Ammon's horn (tissue), 1 donor: ENCODE measurements at regions not wholly inside any gene's neighbourhood (a gene's known extent, or its start where the extent isn't known, plus 50 kb on each side); places are given as distances from the start of the nearest gene placed in this dataset.
"Not testable (repeated sequence)": the region's sequence is repeated elsewhere in the genome, so short reads cannot be mapped to it uniquely, and the experiment has no call there.

Experiments
- DNase-seq: peaks from one replicate; pipeline ENCODE4 v3.0.0-alpha.2; 2016; ENCODE audit warnings: low spot score

GRCh38 chr2:239657236-239657635 lies 256.4 kb upstream of the HDAC4 start:
- DNase-seq = no peak

GRCh38 chr2:239654266-239654665 lies 253.4 kb upstream of the HDAC4 start:
- DNase-seq = no peak

- no peak for DNase-seq
Measured at GRCh38 chr2:239651859-239652258, 251.0 kb upstream of the HDAC4 start.

GRCh38 chr2:239650674-239651073 lies 249.9 kb upstream of the HDAC4 start:
- no peak for DNase-seq

- no peak for DNase-seq
Measured at GRCh38 chr2:239649309-239649708, 248.5 kb upstream of the HDAC4 start.

GRCh38 chr2:239648607-239649006 lies 247.8 kb upstream of the HDAC4 start:
- DNase-seq = no peak

- no peak for DNase-seq
Measured at GRCh38 chr2:239647052-239647819, 246.4 kb upstream of the HDAC4 start.

GRCh38 chr2:239646184-239646583 lies 245.4 kb upstream of the HDAC4 start:
- no peak for DNase-seq

GRCh38 chr2:239644594-239644993 lies 243.8 kb upstream of the HDAC4 start:
- DNase-seq = not testable (repeated sequence)

- DNase-seq = no peak
Measured at GRCh38 chr2:239644011-239644410, 243.2 kb upstream of the HDAC4 start.

- no peak for DNase-seq
Measured at GRCh38 chr2:239642406-239643004, 241.7 kb upstream of the HDAC4 start.

GRCh38 chr2:239641904-239642303 lies 241.1 kb upstream of the HDAC4 start:
- not testable (repeated sequence) for DNase-seq

GRCh38 chr2:239640676-239641578 lies 240.1 kb upstream of the HDAC4 start:
- DNase-seq = no peak

- no peak for DNase-seq
Measured at GRCh38 chr2:239640210-239640609, 239.4 kb upstream of the HDAC4 start.

GRCh38 chr2:239639421-239640185 lies 238.8 kb upstream of the HDAC4 start:
- no peak for DNase-seq

GRCh38 chr2:239638376-239638775 lies 237.6 kb upstream of the HDAC4 start:
- DNase-seq = no peak

GRCh38 chr2:239636808-239637207 lies 236.0 kb upstream of the HDAC4 start:
- DNase-seq = no peak

GRCh38 chr2:239634769-239635168 lies 233.9 kb upstream of the HDAC4 start:
- DNase-seq = no peak

GRCh38 chr2:239630618-239631286 lies 229.9 kb upstream of the HDAC4 start:
- DNase-seq = no peak

- DNase-seq = no peak
Measured at GRCh38 chr2:239629926-239630617, 229.3 kb upstream of the HDAC4 start.
